Peyer's patch (tissue), 4 donors: ENCODE measurements at regions not wholly inside any gene's neighbourhood (a gene's known extent, or its start where the extent isn't known, plus 50 kb on each side); places are given as distances from the start of the nearest gene placed in this dataset.

Experiments
- CTCF ChIP-seq, 6 experiments: fragments of 450-650 bp in 4 of 6; fragments of 200-600 bp in 2 of 6; sonication (generic) in 1 of 6; IDR thresholded peaks; one replicate each; pipeline ENCODE4 v1.5.1; 2017 to 2019; ENCODE audit warnings: antibody characterized with exemption in 6 of 6, mild to moderate bottlenecking in 3 of 6, moderate library complexity in 1 of 6
- POLR2A ChIP-seq, 2 donors: fragments of 450-650 bp; IDR thresholded peaks; one replicate each; pipeline ENCODE4 v1.5.1; 2017; ENCODE audit warnings: antibody characterized with exemption in 2 of 2, mild to moderate bottlenecking in 2 of 2, moderate library complexity in 2 of 2

GRCh38 chr13:50726164-50726563 lies 117.3 kb downstream of the DLEU7 start:
- TF ChIP-seq CTCF (IDR thresholded peaks at IDR 0.05) (no peak), POLR2A (IDR thresholded peaks at IDR 0.05) (no peak)
